Neural progenitor cell (in vitro differentiated cells): ENCODE measurements at regions not wholly inside any gene's neighbourhood (a gene's known extent, or its start where the extent isn't known, plus 50 kb on each side); places are given as distances from the start of the nearest gene placed in this dataset.
A peak's percentile ranks its signal among the peaks of the same experiment; 100 is the strongest.

Experiments used
- DNase-seq: peaks from one replicate; pipeline ENCODE4 v3.0.0-alpha.2; 2016; ENCODE audit warnings: low spot score
- H2AFZ ChIP-seq: fragments of 200-600 bp; sonication (generic); replicated peaks from 2 replicates; pipeline ENCODE4 v1.6.1; 2016; ENCODE audit warnings: antibody characterized with exemption
- H3F3A ChIP-seq: fragments of 200-600 bp; sonication (generic); 2 replicates; pipeline ENCODE4 v1.6.1; 2016; ENCODE audit warnings: antibody characterized with exemption, low read depth
- H3K27ac ChIP-seq: fragments of 200-600 bp; sonication (generic); 2 replicates; pipeline ENCODE4 v1.5.1; 2016; ENCODE audit warnings: mild to moderate bottlenecking
- H3K27me3 ChIP-seq: fragments of 200-600 bp; sonication (generic); 2 replicates; pipeline ENCODE4 v1.6.1; 2016; ENCODE audit warnings: mild to moderate bottlenecking, moderate library complexity
- H3K36me3 ChIP-seq: fragments of 200-600 bp; sonication (generic); 2 replicates; pipeline ENCODE4 v1.5.1; 2016
- H3K4me1 ChIP-seq: fragments of 200-600 bp; sonication (generic); 2 replicates; pipeline ENCODE4 v1.6.1; 2016; ENCODE audit warnings: mixed run types
- H3K4me2 ChIP-seq: fragments of 200-600 bp; sonication (generic); 2 replicates; pipeline ENCODE4 v1.6.1; 2016
- H3K4me3 ChIP-seq: fragments of 200-600 bp; sonication (generic); 2 replicates; pipeline ENCODE4 v1.5.1; 2016
- H3K79me2 ChIP-seq: fragments of 200-600 bp; sonication (generic); 2 replicates; pipeline ENCODE4 v1.6.1; 2016; ENCODE audit warnings: low read depth
- H3K9ac ChIP-seq: fragments of 200-600 bp; sonication (generic); 2 replicates; pipeline ENCODE4 v1.6.1; 2016
- H3K9me3 ChIP-seq: fragments of 200-600 bp; sonication (generic); 2 replicates; pipeline ENCODE4 v1.5.1; 2016; ENCODE audit warnings: low read depth
- H4K20me1 ChIP-seq: fragments of 200-600 bp; sonication (generic); 2 replicates; pipeline ENCODE4 v1.6.1; 2016; ENCODE audit warnings: low read depth
- H3K27ac Mint-ChIP-seq: 3 replicates; pipeline ENCODE4 v1.8.0; 2021; ENCODE audit warnings: mixed read lengths
- H3K27me3 Mint-ChIP-seq: 2 replicates; pipeline ENCODE4 v1.8.0; 2022; ENCODE audit warnings: low read depth, mild to moderate bottlenecking, inconsistent platforms, moderate library complexity, mixed read lengths; ENCODE audit not compliant: insufficient read depth
- H3K36me3 Mint-ChIP-seq: 3 replicates; pipeline ENCODE4 v1.8.0; 2021; ENCODE audit warnings: mixed read lengths
- H3K4me1 Mint-ChIP-seq: 3 replicates; pipeline ENCODE4 v1.8.0; 2021; ENCODE audit warnings: mixed read lengths
- H3K4me3 Mint-ChIP-seq: 3 replicates; pipeline ENCODE4 v1.8.0; 2021; ENCODE audit warnings: mild to moderate bottlenecking, moderate library complexity, mixed read lengths
- H3K9me3 Mint-ChIP-seq: 3 replicates; pipeline ENCODE4 v1.8.0; 2020; ENCODE audit warnings: mixed read lengths
- EZH2 ChIP-seq: fragments of 200-600 bp; sonication (generic); IDR thresholded peaks from 2 replicates; pipeline ENCODE4 v1.6.1; 2017; ENCODE audit warnings: antibody characterized with exemption, mild to moderate bottlenecking, moderate library complexity
- EZH2phosphoT487 ChIP-seq: fragments of 200-600 bp; sonication (generic); IDR thresholded peaks from 2 replicates; pipeline ENCODE4 v1.6.1; 2017; ENCODE audit warnings: antibody characterized with exemption
- TF ChIP-seq, protein P1 (sequence below): fragments of 200-600 bp; sonication (generic); IDR thresholded peaks from 2 replicates; pipeline ENCODE4 v1.5.1; 2017; ENCODE audit warnings: antibody characterized with exemption, mild to moderate bottlenecking

DNA sequence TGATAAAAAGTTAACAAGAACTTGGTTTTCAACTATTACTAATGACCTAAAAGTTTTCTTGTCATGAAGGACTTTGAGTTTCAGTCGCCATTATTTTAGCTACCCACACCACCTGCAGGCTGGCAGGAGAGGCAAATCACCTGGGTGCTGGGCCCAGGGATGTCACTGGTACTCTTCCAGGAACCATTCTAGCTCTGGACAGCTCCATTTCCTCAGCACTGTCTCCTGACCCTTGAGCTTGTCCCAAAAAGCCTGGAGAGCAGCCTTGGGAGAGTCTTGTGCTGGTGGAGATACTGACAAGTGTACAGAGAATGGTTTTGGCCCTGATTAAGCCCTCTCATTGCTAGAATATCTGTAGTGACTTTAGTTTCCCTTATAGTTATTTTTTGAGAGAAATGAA lies 1924.1 kb upstream of the WWC1 start:
- no peak overlapping the region for H3K4me3 Mint-ChIP-seq
- no peaks in the 10 kb centered on the region for H3K36me3 Mint-ChIP-seq
- peaks cover 24% of the 10 kb centered on the region for H3F3A ChIP-seq
- H3K4me1 ChIP-seq: peaks cover 36% of the 10 kb centered on the region
- H3K27me3 Mint-ChIP-seq: no peaks in the 10 kb centered on the region
- no peak overlapping the region for H3K9ac ChIP-seq
- no peaks in the 10 kb centered on the region for H4K20me1 ChIP-seq
- H3K27ac ChIP-seq: no peak overlapping the region
- DNase-seq: no peak
- H3K79me2 ChIP-seq: no peaks in the 10 kb centered on the region
- peaks cover 5% of the 10 kb centered on the region for H3K9me3 Mint-ChIP-seq
- no peaks in the 10 kb centered on the region for H3K36me3 ChIP-seq
- no peak overlapping the region for H3K4me2 ChIP-seq
- TF ChIP-seq EZH2phosphoT487 (no peak), EZH2 (no peak)
- TF ChIP-seq, protein P1, sequence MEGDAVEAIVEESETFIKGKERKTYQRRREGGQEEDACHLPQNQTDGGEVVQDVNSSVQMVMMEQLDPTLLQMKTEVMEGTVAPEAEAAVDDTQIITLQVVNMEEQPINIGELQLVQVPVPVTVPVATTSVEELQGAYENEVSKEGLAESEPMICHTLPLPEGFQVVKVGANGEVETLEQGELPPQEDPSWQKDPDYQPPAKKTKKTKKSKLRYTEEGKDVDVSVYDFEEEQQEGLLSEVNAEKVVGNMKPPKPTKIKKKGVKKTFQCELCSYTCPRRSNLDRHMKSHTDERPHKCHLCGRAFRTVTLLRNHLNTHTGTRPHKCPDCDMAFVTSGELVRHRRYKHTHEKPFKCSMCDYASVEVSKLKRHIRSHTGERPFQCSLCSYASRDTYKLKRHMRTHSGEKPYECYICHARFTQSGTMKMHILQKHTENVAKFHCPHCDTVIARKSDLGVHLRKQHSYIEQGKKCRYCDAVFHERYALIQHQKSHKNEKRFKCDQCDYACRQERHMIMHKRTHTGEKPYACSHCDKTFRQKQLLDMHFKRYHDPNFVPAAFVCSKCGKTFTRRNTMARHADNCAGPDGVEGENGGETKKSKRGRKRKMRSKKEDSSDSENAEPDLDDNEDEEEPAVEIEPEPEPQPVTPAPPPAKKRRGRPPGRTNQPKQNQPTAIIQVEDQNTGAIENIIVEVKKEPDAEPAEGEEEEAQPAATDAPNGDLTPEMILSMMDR: no peak
- no peak overlapping the region for H3K27ac Mint-ChIP-seq
- no peaks in the 10 kb centered on the region for H3K9me3 ChIP-seq
- H3K4me3 ChIP-seq: no peak overlapping the region
- no peak overlapping the region for H2AFZ ChIP-seq
- H3K4me1 Mint-ChIP-seq: peaks cover 9% of the 10 kb centered on the region
- H3K27me3 ChIP-seq: no peaks in the 10 kb centered on the region

DNA sequence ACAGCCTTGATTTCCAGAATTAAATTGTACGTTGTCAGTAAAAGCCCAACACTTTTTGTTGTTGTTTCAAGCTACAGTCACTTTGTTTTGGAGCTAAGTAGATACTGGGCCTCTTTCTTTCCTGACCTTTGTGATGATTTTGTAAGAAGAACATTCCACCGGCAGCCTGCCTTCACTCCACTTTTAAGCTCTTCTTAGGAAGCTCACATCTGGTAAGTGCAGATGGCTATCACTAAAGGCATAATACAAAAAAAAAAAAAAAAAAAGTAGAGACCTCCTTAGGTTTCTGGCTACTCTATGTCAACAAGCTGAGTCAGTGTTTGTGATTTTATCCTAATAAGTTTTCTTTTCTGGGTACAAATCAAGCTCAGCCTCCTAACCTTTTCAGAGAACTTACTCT lies 1922.1 kb upstream of the WWC1 start:
- H3K4me3 Mint-ChIP-seq: no peak overlapping the region
- DNase-seq: peak; percentile 67
- no peak overlapping the region for H3K4me3 ChIP-seq

DNA sequence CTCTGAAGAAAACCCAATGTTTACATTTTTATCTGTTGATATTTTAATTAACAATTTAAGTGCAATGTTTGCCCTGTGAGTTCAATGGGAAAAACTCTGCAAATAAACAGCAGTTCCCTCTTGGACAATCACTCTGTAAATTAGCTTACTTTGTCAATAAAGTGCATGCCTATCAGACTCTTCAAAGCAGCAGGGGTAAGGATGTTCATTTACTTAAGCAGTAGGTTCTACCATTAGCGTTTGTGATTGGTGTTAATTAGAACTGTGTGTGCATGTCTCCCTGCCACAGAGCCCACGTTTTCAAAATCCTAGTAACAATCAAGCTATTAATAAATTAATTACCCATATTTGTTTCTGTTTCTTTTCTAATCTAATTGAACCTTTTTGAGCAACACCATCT lies 1921.6 kb upstream of the WWC1 start:
- Histone ChIP-seq H3F3A (peaks cover 24% of the 10 kb centered on the region), H3K27ac (peak overlapping the region; percentile 94), H2AFZ (no peak overlapping the region), H3K9ac (no peak overlapping the region), H4K20me1 (no peaks in the 10 kb centered on the region), H3K4me2 (peak overlapping the region; percentile 55), H3K27me3 (no peaks in the 10 kb centered on the region), H3K4me3 (no peak overlapping the region), H3K4me1 (peaks cover 36% of the 10 kb centered on the region), H3K36me3 (no peaks in the 10 kb centered on the region), H3K79me2 (no peaks in the 10 kb centered on the region), H3K9me3 (no peaks in the 10 kb centered on the region)
- H3K4me3 Mint-ChIP-seq: no peak overlapping the region
- DNase-seq: peak; percentile 49
- no peaks in the 10 kb centered on the region for H3K9me3 Mint-ChIP-seq
- H3K4me1 Mint-ChIP-seq: peaks cover 6% of the 10 kb centered on the region
- TF ChIP-seq EZH2phosphoT487 (peak; percentile 89), EZH2 (no peak)
- TF ChIP-seq, protein P1: no peak
- H3K27ac Mint-ChIP-seq: no peak overlapping the region
- no peaks in the 10 kb centered on the region for H3K27me3 Mint-ChIP-seq
- H3K36me3 Mint-ChIP-seq: no peaks in the 10 kb centered on the region

More for the DNA sequence above, 1922.1 kb upstream of the WWC1 start:
- H3K4me1 Mint-ChIP-seq: peaks cover 6% of the 10 kb centered on the region
- Histone ChIP-seq H3F3A (peaks cover 24% of the 10 kb centered on the region), H3K27ac (peak overlapping the region; percentile 94), H3K4me2 (peak overlapping the region; percentile 55), H3K27me3 (no peaks in the 10 kb centered on the region), H3K9me3 (no peaks in the 10 kb centered on the region), H2AFZ (no peak overlapping the region), H3K79me2 (no peaks in the 10 kb centered on the region), H3K9ac (no peak overlapping the region), H4K20me1 (no peaks in the 10 kb centered on the region), H3K36me3 (no peaks in the 10 kb centered on the region), H3K4me1 (peaks cover 36% of the 10 kb centered on the region)
- no peaks in the 10 kb centered on the region for H3K36me3 Mint-ChIP-seq
- H3K27ac Mint-ChIP-seq: no peak overlapping the region
- no peaks in the 10 kb centered on the region for H3K27me3 Mint-ChIP-seq
- TF ChIP-seq EZH2 (no peak), EZH2phosphoT487 (no peak)
- TF ChIP-seq, protein P1: no peak
- no peaks in the 10 kb centered on the region for H3K9me3 Mint-ChIP-seq
